GM12874 (cell line): ENCODE measurements at regions not wholly inside any gene's neighbourhood (a gene's known extent, or its start where the extent isn't known, plus 50 kb on each side); places are given as distances from the start of the nearest gene placed in this dataset.

Experiments used
- TF ChIP-seq, protein P1 (sequence below): IDR thresholded peaks from 2 replicates; pipeline ENCODE4 v1.5.1; 2011; ENCODE audit warnings: low read depth, mild to moderate bottlenecking, control low read depth, low read length, moderate library complexity; ENCODE audit not compliant: insufficient read depth

DNA sequence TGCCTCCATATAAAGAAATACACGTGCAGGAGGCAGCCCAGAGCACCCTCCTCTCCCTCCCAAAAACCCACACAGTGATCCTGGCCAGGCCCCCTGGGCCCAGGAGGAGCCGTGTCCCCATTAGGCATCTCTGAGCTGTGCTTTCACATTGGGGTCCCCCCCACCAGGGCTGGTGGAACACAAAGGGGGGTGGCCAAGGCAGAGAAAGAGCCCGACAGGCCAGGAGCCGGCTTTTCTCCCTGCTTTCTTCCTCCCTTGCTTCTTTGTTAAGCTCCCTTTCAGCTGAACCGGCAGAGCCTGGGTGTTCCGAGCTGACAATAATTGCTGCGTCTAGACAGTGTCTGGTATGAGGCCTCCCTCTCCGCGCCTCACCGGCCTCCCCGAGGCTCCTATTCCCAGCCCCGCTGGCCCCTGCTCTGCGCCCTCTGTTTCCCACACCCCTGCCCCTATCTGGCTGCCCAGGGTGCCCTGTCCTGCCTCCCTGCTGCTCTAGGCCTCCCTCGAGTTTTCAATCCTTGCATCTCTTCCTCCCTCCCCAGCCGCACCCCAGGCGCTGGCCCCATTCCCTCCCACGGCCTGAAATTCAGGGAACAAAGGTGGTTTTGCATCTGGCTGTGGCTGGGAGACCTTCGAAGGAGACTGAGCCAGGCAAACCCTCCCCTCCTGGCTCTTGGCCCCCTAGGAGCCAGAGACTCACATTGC lies 120.6 kb downstream of the C9orf50 start:
- TF ChIP-seq, protein P1, sequence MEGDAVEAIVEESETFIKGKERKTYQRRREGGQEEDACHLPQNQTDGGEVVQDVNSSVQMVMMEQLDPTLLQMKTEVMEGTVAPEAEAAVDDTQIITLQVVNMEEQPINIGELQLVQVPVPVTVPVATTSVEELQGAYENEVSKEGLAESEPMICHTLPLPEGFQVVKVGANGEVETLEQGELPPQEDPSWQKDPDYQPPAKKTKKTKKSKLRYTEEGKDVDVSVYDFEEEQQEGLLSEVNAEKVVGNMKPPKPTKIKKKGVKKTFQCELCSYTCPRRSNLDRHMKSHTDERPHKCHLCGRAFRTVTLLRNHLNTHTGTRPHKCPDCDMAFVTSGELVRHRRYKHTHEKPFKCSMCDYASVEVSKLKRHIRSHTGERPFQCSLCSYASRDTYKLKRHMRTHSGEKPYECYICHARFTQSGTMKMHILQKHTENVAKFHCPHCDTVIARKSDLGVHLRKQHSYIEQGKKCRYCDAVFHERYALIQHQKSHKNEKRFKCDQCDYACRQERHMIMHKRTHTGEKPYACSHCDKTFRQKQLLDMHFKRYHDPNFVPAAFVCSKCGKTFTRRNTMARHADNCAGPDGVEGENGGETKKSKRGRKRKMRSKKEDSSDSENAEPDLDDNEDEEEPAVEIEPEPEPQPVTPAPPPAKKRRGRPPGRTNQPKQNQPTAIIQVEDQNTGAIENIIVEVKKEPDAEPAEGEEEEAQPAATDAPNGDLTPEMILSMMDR, result no peak

DNA sequence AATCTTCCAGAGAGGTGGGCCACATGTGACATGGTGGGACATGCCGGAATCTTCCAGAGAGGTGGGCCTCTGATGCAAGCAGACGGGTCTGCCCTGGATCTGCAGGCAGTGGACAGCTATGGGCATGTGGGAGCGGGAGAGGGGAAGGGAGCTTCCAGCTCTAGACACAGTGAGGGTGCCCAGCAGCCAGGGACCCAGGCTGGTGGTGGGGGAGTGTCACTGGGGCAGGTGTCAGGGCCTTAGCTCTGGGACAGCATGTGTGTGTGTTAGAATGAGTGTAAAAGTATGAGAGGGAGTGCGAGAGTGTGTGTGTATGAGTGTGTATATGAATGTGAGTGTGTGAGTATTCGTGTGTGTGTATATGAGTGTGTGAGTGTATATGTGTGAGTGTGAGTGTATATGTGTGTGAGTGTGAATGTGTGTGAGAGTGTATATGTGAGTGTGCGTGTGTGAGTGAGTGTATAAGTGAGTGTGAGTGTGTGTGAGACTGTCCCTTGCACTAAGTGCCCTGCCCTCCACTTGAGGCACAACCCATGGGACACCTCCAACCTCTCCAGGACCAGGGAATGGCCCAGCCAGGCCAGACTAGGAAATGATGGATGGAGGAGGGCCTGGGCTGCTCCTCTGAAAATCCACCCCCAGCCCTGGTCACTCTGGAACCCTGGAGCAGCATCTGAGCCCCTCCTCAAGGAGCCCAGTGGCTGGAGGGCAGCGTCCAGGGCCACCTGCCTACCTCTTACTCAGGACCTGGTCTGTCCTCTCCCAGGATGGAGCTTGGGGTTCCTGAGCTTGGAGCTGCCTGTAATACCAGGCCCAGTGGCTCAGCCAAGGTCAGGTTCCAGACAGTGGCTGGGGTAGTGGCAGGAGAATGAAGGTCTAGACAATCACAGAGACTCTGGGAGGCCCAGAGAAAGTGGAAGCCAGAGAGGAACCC lies 122.2 kb downstream of the C9orf50 start:
- TF ChIP-seq, protein P1, result no peak

DNA sequence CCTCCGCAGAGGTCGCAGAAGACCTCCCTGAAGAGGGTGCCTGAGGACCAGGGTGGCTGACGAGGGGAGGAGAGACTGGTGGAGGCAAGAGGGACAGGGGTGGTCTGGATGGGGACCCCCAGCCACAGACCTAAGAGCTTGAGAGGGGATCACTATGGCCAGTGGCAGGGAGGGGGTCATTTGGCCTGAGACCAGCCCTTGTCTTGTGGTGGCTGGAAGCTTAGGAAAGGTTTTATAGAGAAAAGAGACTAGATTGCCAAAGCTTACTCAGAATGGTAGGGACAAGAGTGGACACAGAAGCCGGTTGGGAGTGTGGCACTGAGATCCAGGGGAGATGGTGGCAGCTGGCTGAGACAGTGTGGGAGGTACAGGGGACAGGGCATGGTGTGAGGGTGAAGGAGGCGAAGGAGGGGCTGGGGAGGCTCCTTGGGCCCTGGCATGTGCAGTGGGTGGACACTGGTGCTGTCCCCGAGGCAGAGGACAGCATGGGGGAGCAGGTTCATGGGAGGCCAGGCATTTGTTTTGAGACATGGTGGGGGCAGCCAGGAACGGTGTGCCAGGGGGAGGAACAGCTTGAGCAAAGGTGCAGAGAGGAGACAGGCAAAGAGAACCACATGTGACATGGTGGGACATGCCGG lies 123.0 kb downstream of the C9orf50 start:
- TF ChIP-seq, protein P1, result no peak

DNA sequence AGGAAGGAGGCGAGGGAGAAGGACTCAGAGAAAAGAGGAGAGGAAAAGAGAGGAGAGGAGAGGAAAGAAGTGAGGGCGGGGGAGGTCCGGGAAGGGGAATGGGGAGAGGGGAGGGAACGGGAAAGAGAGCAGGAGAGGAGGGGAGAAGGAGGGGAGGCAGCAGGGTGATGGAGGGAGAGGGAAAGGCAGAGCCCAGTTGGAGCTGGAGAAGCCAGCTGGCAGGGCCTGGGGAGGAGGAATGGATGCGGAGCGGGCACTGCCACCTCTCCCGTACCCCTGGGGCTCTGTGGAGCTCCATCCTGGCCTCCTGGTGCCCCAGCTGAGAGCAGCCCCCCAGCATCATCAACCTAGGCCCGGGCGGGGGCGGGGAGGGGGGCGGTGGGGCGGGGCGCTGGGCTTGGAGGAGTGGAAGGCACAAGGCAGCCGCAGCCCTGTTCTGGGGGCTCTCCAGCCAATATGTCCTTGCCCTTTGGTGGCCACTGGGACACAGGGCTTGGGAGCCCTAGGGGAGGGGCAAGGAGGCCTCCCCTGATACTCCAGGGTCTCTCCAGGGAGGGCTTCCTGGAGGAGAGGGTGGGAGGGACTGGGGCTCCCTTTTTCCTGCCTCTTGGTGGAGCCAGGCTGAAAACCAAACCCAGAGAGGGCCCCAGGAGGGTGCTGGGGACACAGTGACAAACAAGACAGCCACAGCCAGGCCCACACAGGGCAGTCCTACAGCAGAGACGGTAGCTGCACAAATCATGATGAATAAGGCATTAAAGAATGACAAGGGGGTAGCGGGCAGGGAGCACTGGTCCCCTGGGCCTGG lies 123.7 kb downstream of the C9orf50 start:
- TF ChIP-seq, protein P1, result no peak

DNA sequence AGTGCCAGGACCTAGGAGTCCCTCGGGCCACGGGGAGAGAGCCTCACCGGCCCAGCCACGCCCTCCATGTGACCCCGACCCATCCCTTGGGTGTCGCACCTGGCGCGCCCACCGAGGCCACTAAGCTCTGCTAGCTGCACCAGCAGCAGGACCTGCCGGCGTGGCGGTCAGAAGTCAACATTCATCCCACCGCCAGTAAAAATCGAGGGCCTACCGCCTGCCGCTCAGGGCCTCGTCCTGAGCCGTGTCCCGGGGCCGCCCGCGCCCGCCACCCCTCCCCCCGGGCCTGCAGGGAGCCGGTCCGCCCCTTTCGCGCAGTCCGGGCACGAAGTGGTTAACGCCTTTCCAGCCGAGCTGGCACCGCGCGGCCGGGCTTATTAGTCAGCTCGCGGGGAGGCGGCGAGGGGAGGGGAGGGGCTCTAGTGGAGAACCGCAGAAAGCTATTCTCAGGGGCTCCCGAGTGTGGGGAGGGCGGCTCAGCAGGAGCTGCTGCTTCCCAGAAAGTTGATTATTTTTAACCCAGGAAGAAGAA lies 124.4 kb downstream of the C9orf50 start:
- TF ChIP-seq, protein P1, result no peak

DNA sequence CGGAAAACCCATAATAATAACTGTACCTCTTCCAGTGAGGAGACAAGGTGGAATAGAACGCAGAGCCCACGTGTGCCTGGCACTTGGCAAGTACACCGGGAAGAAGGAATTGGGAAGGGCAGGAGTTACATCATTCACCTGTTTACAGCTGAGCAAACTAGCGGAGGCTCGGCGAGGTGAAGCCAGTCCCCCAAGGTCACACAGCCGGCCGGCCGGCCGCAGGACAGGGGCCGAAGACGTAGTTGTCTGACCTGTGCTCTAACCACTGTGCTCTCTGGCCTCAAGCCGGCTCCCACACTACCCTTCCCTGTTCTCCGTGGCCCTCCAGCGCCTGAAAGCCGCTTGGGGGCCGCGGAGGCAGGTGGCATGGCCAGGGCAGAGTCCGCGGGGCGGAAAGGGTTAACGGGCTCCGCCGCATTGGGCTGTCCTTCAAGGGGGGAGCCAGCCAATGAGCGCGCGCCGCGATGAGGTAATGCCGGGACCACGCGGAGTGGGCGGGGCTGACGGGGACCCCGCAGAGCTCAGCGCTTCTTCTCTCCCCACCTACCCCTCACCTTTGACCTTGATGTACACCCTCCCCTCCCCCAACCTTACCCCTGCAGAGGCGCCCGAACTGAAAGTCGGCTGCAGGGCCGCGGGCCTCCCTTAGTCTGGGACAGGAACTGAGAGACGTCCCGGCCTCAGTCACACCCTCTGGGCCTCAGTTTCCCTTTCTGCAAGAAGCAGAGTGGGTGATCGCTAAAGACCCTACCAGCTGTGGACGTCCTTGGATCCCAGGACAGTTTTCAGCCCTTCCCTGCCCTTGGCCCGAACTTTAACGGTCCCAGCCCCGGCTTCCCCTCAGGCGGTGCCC lies 125.1 kb downstream of the C9orf50 start:
- TF ChIP-seq, protein P1, result no peak
